Nephron progenitor cell (in vitro differentiated cells): ENCODE measurements at regions not wholly inside any gene's neighbourhood (a gene's known extent, or its start where the extent isn't known, plus 50 kb on each side); places are given as distances from the start of the nearest gene placed in this dataset.

ENCODE experiments used
- DNase-seq: peaks from one replicate; pipeline ENCODE4 v3.0.0; 2021
- H3K27ac Mint-ChIP-seq: 2 replicates; pipeline ENCODE4 v1.8.0; 2021; ENCODE audit warnings: mild to moderate bottlenecking, moderate library complexity, mixed read lengths
- H3K27me3 Mint-ChIP-seq: 2 replicates; pipeline ENCODE4 v1.8.0; 2021; ENCODE audit warnings: mild to moderate bottlenecking, low read depth, mixed read lengths; ENCODE audit not compliant: poor library complexity
- H3K36me3 Mint-ChIP-seq: 2 replicates; pipeline ENCODE4 v1.8.0; 2021; ENCODE audit warnings: low read depth, mixed read lengths
- H3K4me1 Mint-ChIP-seq: 2 replicates; pipeline ENCODE4 v1.8.0; 2021; ENCODE audit warnings: mixed read lengths
- H3K4me3 Mint-ChIP-seq: 2 replicates; pipeline ENCODE4 v1.8.0; 2021; ENCODE audit warnings: mild to moderate bottlenecking, moderate library complexity, mixed read lengths
- H3K9me3 Mint-ChIP-seq: 2 replicates; pipeline ENCODE4 v1.8.0; 2021; ENCODE audit warnings: mild to moderate bottlenecking, moderate library complexity, mixed read lengths
- CTCF ChIP-seq: fragments of 200-600 bp; sonication (generic); IDR thresholded peaks from 2 replicates; pipeline ENCODE4 v1.5.0; 2021; ENCODE audit warnings: antibody characterized with exemption

- DNase-seq: no peak
- H3K27me3 Mint-ChIP-seq: peaks cover 14% of the 10 kb centered on the region
- no peak overlapping the region for H3K4me3 Mint-ChIP-seq
- peaks cover under 1% of the 10 kb centered on the region for H3K9me3 Mint-ChIP-seq
- no peak for TF ChIP-seq CTCF
- no peaks in the 10 kb centered on the region for H3K4me1 Mint-ChIP-seq
- no peaks in the 10 kb centered on the region for H3K36me3 Mint-ChIP-seq
- H3K27ac Mint-ChIP-seq: no peak overlapping the region
These were observed 105.9 kb upstream of the BDNF start for GRCh38 chr11:27806122-27806521.

GRCh38 chr11:27795955-27796861 is 96.0 kb upstream of the BDNF start:
- peak; percentile 6 for DNase-seq
- no peak overlapping the region for H3K27ac Mint-ChIP-seq
- H3K9me3 Mint-ChIP-seq: peaks cover 28% of the 10 kb centered on the region
- peaks cover 16% of the 10 kb centered on the region for H3K4me1 Mint-ChIP-seq
- peaks cover 41% of the 10 kb centered on the region for H3K27me3 Mint-ChIP-seq
- H3K4me3 Mint-ChIP-seq: peak overlapping the region; percentile 13
- no peak for TF ChIP-seq CTCF
- peaks cover 6% of the 10 kb centered on the region for H3K36me3 Mint-ChIP-seq

- no peak overlapping the region for H3K4me3 Mint-ChIP-seq
- H3K9me3 Mint-ChIP-seq: peaks cover 8% of the 10 kb centered on the region
- DNase-seq: no peak
- H3K27me3 Mint-ChIP-seq: peaks cover 7% of the 10 kb centered on the region
- H3K4me1 Mint-ChIP-seq: no peaks in the 10 kb centered on the region
- no peak for TF ChIP-seq CTCF
- no peaks in the 10 kb centered on the region for H3K36me3 Mint-ChIP-seq
- H3K27ac Mint-ChIP-seq: no peak overlapping the region
These were observed 86.6 kb upstream of the BDNF start for GRCh38 chr11:27786864-27787263.

GRCh38 chr11:27786331-27786730 is 86.1 kb upstream of the BDNF start:
- peaks cover 4% of the 10 kb centered on the region for H3K9me3 Mint-ChIP-seq
- H3K4me1 Mint-ChIP-seq: no peaks in the 10 kb centered on the region
- TF ChIP-seq CTCF: no peak
- no peak overlapping the region for H3K4me3 Mint-ChIP-seq
- DNase-seq: no peak
- no peak overlapping the region for H3K27ac Mint-ChIP-seq
- H3K27me3 Mint-ChIP-seq: peaks cover 7% of the 10 kb centered on the region
- no peaks in the 10 kb centered on the region for H3K36me3 Mint-ChIP-seq

- H3K9me3 Mint-ChIP-seq: no peaks in the 10 kb centered on the region
These were observed 83.6 kb upstream of the BDNF start for GRCh38 chr11:27783701-27784355.

More at GRCh38 chr11:27783701-27784355, 83.6 kb upstream of the BDNF start:
- Mint-ChIP-seq H3K4me3 (no peak overlapping the region), H3K27ac (no peak overlapping the region), H3K27me3 (peaks cover 5% of the 10 kb centered on the region), H3K36me3 (no peaks in the 10 kb centered on the region), H3K4me1 (no peaks in the 10 kb centered on the region)
- DNase-seq: no peak
- TF ChIP-seq CTCF: no peak
